ENCODE measurements at regions not wholly inside any gene's neighbourhood (a gene's known extent, or its start where the extent isn't known, plus 50 kb on each side); places are given as distances from the start of the nearest gene placed in this dataset.

- DNase-seq (ENCODE audit: insufficient read length, low spot score) (no peak), FAIRE-seq (no peak)
- TF ChIP-seq, protein P1, sequence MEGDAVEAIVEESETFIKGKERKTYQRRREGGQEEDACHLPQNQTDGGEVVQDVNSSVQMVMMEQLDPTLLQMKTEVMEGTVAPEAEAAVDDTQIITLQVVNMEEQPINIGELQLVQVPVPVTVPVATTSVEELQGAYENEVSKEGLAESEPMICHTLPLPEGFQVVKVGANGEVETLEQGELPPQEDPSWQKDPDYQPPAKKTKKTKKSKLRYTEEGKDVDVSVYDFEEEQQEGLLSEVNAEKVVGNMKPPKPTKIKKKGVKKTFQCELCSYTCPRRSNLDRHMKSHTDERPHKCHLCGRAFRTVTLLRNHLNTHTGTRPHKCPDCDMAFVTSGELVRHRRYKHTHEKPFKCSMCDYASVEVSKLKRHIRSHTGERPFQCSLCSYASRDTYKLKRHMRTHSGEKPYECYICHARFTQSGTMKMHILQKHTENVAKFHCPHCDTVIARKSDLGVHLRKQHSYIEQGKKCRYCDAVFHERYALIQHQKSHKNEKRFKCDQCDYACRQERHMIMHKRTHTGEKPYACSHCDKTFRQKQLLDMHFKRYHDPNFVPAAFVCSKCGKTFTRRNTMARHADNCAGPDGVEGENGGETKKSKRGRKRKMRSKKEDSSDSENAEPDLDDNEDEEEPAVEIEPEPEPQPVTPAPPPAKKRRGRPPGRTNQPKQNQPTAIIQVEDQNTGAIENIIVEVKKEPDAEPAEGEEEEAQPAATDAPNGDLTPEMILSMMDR (IDR thresholded peaks at IDR 0.05; ENCODE audit: insufficient read depth, missing control alignments), result no peak
These were observed 95.5 kb upstream of the MSX1 start for GRCh38 chr4:4763822-4764557.

- DNase-seq (ENCODE audit: insufficient read length, low spot score), result no peak
- no peak for FAIRE-seq
These were observed 96.3 kb upstream of the MSX1 start for GRCh38 chr4:4762909-4763821.

DNA sequence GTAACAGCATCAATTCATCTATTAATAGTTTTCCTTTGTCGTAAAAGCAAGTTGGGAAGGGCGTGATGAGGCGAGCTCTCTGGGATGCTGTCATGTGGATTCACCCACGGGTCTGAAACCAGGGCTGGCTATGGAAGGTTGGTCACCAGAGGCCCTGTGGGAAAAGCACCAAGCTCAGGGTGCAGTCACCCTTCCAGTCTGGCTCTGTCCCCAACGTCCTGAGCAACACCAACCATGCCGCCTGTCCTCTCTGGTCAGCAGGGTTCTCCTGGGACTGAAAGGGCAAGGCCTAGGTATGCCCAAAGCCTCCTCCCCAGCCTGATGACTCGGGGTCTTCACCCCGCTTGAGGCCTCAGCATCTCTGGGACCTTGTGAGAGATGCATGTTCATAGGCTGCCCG, 97.2 kb upstream of the MSX1 start:
- TF ChIP-seq, protein P1 (IDR thresholded peaks at IDR 0.05; ENCODE audit: insufficient read depth, missing control alignments), result no peak
- no peak for DNase-seq (ENCODE audit: insufficient read length, low spot score)
- FAIRE-seq, result no peak

More at GRCh38 chr4:4762909-4763821, 96.3 kb upstream of the MSX1 start:
- TF ChIP-seq, protein P1 (IDR thresholded peaks at IDR 0.05; ENCODE audit: insufficient read depth, missing control alignments), result no peak

GRCh38 chr4:4761128-4761982, 98.1 kb upstream of the MSX1 start:
- DNase-seq (ENCODE audit: insufficient read length, low spot score), result no peak
- TF ChIP-seq, protein P1 (IDR thresholded peaks at IDR 0.05; ENCODE audit: insufficient read depth, missing control alignments), result peak; percentile 61
- no peak for FAIRE-seq

DNA sequence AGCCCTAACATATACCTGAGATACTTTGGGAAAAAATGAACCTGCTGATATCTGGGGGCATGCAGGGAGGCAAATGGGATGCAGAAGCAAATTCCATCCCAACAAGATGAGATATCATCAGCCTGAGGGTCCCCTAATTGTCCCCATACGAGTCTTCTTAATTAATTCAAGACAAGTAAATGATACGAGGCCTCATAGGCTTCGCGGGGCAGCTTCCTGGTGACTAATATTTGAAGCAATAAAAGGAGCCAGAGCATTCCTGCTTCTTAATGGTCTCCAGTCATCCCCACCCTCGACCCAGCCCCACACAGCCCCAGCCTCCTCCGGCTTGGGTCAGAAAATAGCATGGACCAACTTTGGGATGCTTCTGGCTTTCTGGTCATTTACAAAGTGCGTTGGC, 99.6 kb upstream of the MSX1 start:
- TF ChIP-seq, protein P1 (IDR thresholded peaks at IDR 0.05; ENCODE audit: insufficient read depth, missing control alignments), result no peak
- DNase-seq (ENCODE audit: insufficient read length, low spot score) (no peak), FAIRE-seq (no peak)

DNA sequence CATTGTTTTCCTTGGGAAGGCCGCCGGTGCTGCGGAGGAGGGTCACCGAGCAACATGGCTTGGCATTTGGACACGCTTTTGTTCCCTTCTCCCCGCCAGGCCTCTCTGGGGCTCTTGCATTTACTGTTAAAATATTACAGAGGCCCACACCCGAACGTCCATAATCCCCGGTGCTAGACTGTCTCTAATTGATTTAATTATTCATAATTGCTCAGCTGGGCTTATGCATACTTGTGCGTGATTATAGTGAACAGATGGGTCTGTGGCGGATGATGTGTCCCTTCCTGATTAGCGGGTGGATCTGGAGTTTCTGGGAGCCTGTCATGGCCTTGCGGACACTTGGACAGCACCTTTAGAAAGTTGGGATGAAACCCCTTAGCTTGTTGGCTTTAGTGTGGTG, 100.2 kb upstream of the MSX1 start:
- TF ChIP-seq, protein P1 (IDR thresholded peaks at IDR 0.05; ENCODE audit: insufficient read depth, missing control alignments), result no peak
- peak; percentile 66 for FAIRE-seq
- DNase-seq (ENCODE audit: insufficient read length, low spot score), result peak; percentile 55
